HCT116 (cell line): ENCODE measurements at regions not wholly inside any gene's neighbourhood (a gene's known extent, or its start where the extent isn't known, plus 50 kb on each side); places are given as distances from the start of the nearest gene placed in this dataset.

Experiments used
- ATAC-seq: fragments of 200-7000 bp; cut with Tn5 transposase; 2 replicates; pipeline ENCODE4 v1.9.1; 2020; ENCODE audit warnings: mild to moderate bottlenecking, moderate library complexity
- BruUV-seq: library from RNA; stranded (reverse); fragments of 400-500 nt; replicated peaks from 2 replicates; lab custom pipeline; 2021; lab: Mats Ljungman, UMichigan
- CTCF ChIA-PET: fragments of 300-600 bp; sonication (Branson Sonifier 250); formaldehyde crosslinking; loops from one replicate; lab custom pipeline; 2021; ENCODE audit warnings: antibody characterized with exemption; lab: Charles Lee
- POLR2A ChIA-PET: fragments of 300-600, 350-600 bp; sonication (Branson Sonifier 250); formaldehyde crosslinking; loops from one replicate; lab custom pipeline; 2021; ENCODE audit warnings: antibody characterized with exemption; lab: Charles Lee
- RAD21 ChIA-PET, 2 experiments: fragments of 300-600 bp; sonication (Branson Sonifier 250); formaldehyde crosslinking; loops; one replicate each; lab custom pipeline; 2023; ENCODE audit warnings: low total read pairs in 2 of 2; ENCODE audit not compliant: uncharacterized antibody in 2 of 2, unreplicated experiment in 2 of 2, low non-redundant PET in 1 of 2; lab: Charles Lee
- DNase-seq: peaks from one replicate; pipeline ENCODE4 v3.0.0-alpha.2; 2010; ENCODE audit warnings: low read depth, low spot score
- H2AFZ ChIP-seq: fragments of 200-600 bp; shearing (Covaris generic), sonication (generic); 2 replicates; pipeline ENCODE4 v1.6.1; 2017; ENCODE audit warnings: low read depth, mixed run types, mixed read lengths, antibody characterized with exemption, low read length; ENCODE audit not compliant: poor library complexity, severe bottlenecking
- H3K27ac ChIP-seq: 2 replicates; pipeline ENCODE4 v1.5.1; 2012; ENCODE audit warnings: low read depth, low read length
- H3K27me3 ChIP-seq: fragments of 200-600 bp; sonication (generic); 2 replicates; pipeline ENCODE4 v1.6.1; 2016; ENCODE audit warnings: mixed run types, low read length, mixed read lengths; ENCODE audit not compliant: insufficient read depth
- H3K36me3 ChIP-seq, 2 experiments: fragments of 200-500 bp in 1 of 2; fragments of 200-600 bp in 1 of 2; sonication (Bioruptor generic) in 1 of 2; sonication (generic) in 1 of 2; 2 replicates each; pipeline versions ENCODE4 v1.5.1 to v1.6.1; 2014 to 2016; ENCODE audit warnings: low read length in 2 of 2, inconsistent platforms in 1 of 2, mixed read lengths in 1 of 2, mixed run types in 1 of 2; ENCODE audit not compliant: insufficient read depth in 2 of 2, control insufficient read depth in 1 of 2
- H3K4me1 ChIP-seq, 2 experiments: fragments of 200-600 bp in 1 of 2; sonication (generic) in 1 of 2; 2 replicates each; pipeline versions ENCODE4 v1.5.1 to v1.6.1; 2012 to 2017; ENCODE audit warnings: low read length in 2 of 2, inconsistent platforms in 1 of 2, mild to moderate bottlenecking in 1 of 2, mixed read lengths in 1 of 2, mixed run types in 1 of 2, moderate library complexity in 1 of 2; ENCODE audit not compliant: insufficient read depth in 2 of 2, control insufficient read depth in 1 of 2
- H3K4me2 ChIP-seq: fragments of 200-600 bp; sonication (generic); 2 replicates; pipeline ENCODE4 v1.6.1; 2017; ENCODE audit warnings: mixed run types, low read length, mixed read lengths
- H3K4me3 ChIP-seq, 2 experiments: fragments of 200-600 bp in 1 of 2; sonication (generic) in 1 of 2; replicated peaks in 1 of 2; 2 replicates each; pipeline ENCODE4 v1.5.1; 2011 to 2016; ENCODE audit warnings: low read length in 2 of 2, control low read depth in 1 of 2, low read depth in 1 of 2, mild to moderate bottlenecking in 1 of 2, mixed read lengths in 1 of 2, mixed run types in 1 of 2
- H3K79me2 ChIP-seq: fragments of 200-600 bp; sonication (generic); 2 replicates; pipeline ENCODE4 v1.6.1; 2017; ENCODE audit warnings: mild to moderate bottlenecking, mixed run types, low read length, moderate library complexity, mixed read lengths; ENCODE audit not compliant: insufficient read depth
- H3K9ac ChIP-seq: fragments of 200-600 bp; sonication (generic); 2 replicates; pipeline ENCODE4 v1.6.1; 2016; ENCODE audit warnings: low read length, mixed read lengths
- H3K9me2 ChIP-seq: fragments of 200-600 bp; sonication (generic), shearing (Covaris generic); 2 replicates; pipeline ENCODE4 v1.6.1; 2017; ENCODE audit warnings: mixed run types, mild to moderate bottlenecking, moderate library complexity; ENCODE audit not compliant: insufficient read depth
- H3K9me3 ChIP-seq, 2 experiments: fragments of 200-500 bp in 1 of 2; fragments of 200-600 bp in 1 of 2; sonication (Bioruptor generic) in 1 of 2; sonication (generic) in 1 of 2; 2 replicates each; pipeline ENCODE4 v1.6.1; 2014 to 2017; ENCODE audit warnings: low read length in 2 of 2, mixed read lengths in 2 of 2, inconsistent platforms in 1 of 2, low read depth in 1 of 2, mild to moderate bottlenecking in 1 of 2, mixed run types in 1 of 2, moderate library complexity in 1 of 2; ENCODE audit not compliant: control insufficient read depth in 1 of 2, insufficient read depth in 1 of 2
- H4K20me1 ChIP-seq: fragments of 200-600 bp; sonication (generic), shearing (Covaris generic); 2 replicates; pipeline ENCODE4 v1.6.1; 2017; ENCODE audit warnings: mixed run types, mild to moderate bottlenecking, moderate library complexity; ENCODE audit not compliant: insufficient read depth
- ATF3 ChIP-seq: IDR thresholded peaks from 2 replicates; pipeline ENCODE4 v1.6.1; 2012
- CBX3 ChIP-seq: IDR thresholded peaks from 2 replicates; pipeline ENCODE4 v1.6.1; 2012; ENCODE audit warnings: low read depth
- CEBPB ChIP-seq: IDR thresholded peaks from 2 replicates; pipeline ENCODE4 v1.6.1; 2012; ENCODE audit warnings: low read depth
- EGR1 ChIP-seq: IDR thresholded peaks from 2 replicates; pipeline ENCODE4 v1.6.1; 2012; ENCODE audit warnings: low read depth
- ELF1 ChIP-seq: IDR thresholded peaks from 2 replicates; pipeline ENCODE4 v1.6.1; 2012; ENCODE audit warnings: low read depth, borderline replicate concordance
- EZH2 ChIP-seq: fragments of 200-600 bp; sonication (generic); IDR thresholded peaks from 2 replicates; pipeline ENCODE4 v1.6.1; 2017; ENCODE audit warnings: antibody characterized with exemption, mixed run types
- FOSL1 ChIP-seq: IDR thresholded peaks from 2 replicates; pipeline ENCODE4 v1.6.1; 2012; ENCODE audit warnings: low read depth
- JUND ChIP-seq: IDR thresholded peaks from 2 replicates; pipeline ENCODE4 v1.6.1; 2012
- MAX ChIP-seq: IDR thresholded peaks from 2 replicates; pipeline ENCODE4 v1.6.1; 2012
- POLR2A ChIP-seq: IDR thresholded peaks from 2 replicates; pipeline ENCODE4 v1.7.0; 2011; ENCODE audit warnings: borderline replicate concordance; ENCODE audit not compliant: insufficient read depth, insufficient read length; ENCODE audit errors: extremely low read depth
- POLR2AphosphoS5 ChIP-seq: IDR thresholded peaks from 2 replicates; pipeline ENCODE4 v1.6.1; 2011; ENCODE audit warnings: mild to moderate bottlenecking, low read depth, low read length, moderate library complexity
- REST ChIP-seq: IDR thresholded peaks from 2 replicates; pipeline ENCODE4 v1.6.1; 2012; ENCODE audit warnings: low read depth
- SIN3A ChIP-seq: IDR thresholded peaks from 2 replicates; pipeline ENCODE4 v1.6.1; 2012; ENCODE audit warnings: low read depth
- SRF ChIP-seq: IDR thresholded peaks from 2 replicates; pipeline ENCODE4 v1.6.1; 2012; ENCODE audit warnings: low read depth
- YY1 ChIP-seq: IDR thresholded peaks from 2 replicates; pipeline ENCODE4 v1.6.1; 2011; ENCODE audit warnings: low read length, low read depth, moderate library complexity, mild to moderate bottlenecking; ENCODE audit not compliant: insufficient replicate concordance; ENCODE audit errors: extremely low read depth
- ZFX ChIP-seq: fragments of 450-650 bp; IDR thresholded peaks from 2 replicates; pipeline ENCODE4 v1.6.1; 2017
- ZNF274 ChIP-seq: fragments of 200-500 bp; sonication (Bioruptor generic); IDR thresholded peaks from 2 replicates; pipeline ENCODE4 v1.6.1; 2014; ENCODE audit warnings: mild to moderate bottlenecking, low read depth, low read length, inconsistent platforms
- intact Hi-C: fragments of 100-400 bp; cut with micrococcal nuclease; formaldehyde crosslinking; loops from 2 replicates; pipeline ENCODE4 v1.10.0; 2022
- TF ChIP-seq, protein P1 (sequence below): IDR thresholded peaks from 2 replicates; pipeline ENCODE4 v1.6.1; 2011; ENCODE audit warnings: mild to moderate bottlenecking, low read length, moderate library complexity; ENCODE audit not compliant: insufficient replicate concordance; ENCODE audit errors: extremely low read depth
- TF ChIP-seq, protein P2 (sequence below), 3 experiments: fragments of 200-600 bp in 1 of 3; sonication (generic) in 1 of 3; IDR thresholded peaks in 2 of 3; conservative IDR thresholded peaks in 1 of 3; 2 replicates each; pipeline ENCODE4 v1.5.1; 2012 to 2017; ENCODE audit warnings: low read depth in 2 of 3, low read length in 2 of 3, antibody characterized with exemption in 1 of 3, borderline replicate concordance in 1 of 3, control low read depth in 1 of 3, mild to moderate bottlenecking in 1 of 3, mixed read lengths in 1 of 3, mixed run types in 1 of 3, moderate library complexity in 1 of 3; ENCODE audit not compliant: insufficient read depth in 1 of 3

GRCh38 chr1:217135569-217135915 is 412.3 kb upstream of the ESRRG start:
- CTCF ChIA-PET, result no interaction called here
- no peaks in the 10 kb centered on the region for H3K9me2 ChIP-seq
- no TSS peak for BruUV-seq
- no peak overlapping the region for H3K27ac ChIP-seq
- H3K4me1 ChIP-seq, result no peaks in the 10 kb centered on the region
- H3K9ac ChIP-seq, result no peak overlapping the region
- RAD21 ChIA-PET, result no interaction called here
- no peak overlapping the region for H3K4me3 ChIP-seq
- H3K36me3 ChIP-seq, result no peaks in the 10 kb centered on the region
- intact Hi-C loops, result no loop called here
- POLR2A ChIA-PET, result no interaction called here
- DNase-seq, result no peak
- no peak overlapping the region for H2AFZ ChIP-seq
- TF ChIP-seq POLR2A (no peak), ZFX (no peak), SIN3A (no peak), ATF3 (no peak), EZH2 (no peak), POLR2AphosphoS5 (no peak), YY1 (no peak), EGR1 (no peak), ELF1 (no peak), MAX (no peak), ZNF274 (no peak), SRF (no peak), JUND (no peak), REST (no peak), FOSL1 (no peak), CEBPB (no peak), CBX3 (no peak)
- TF ChIP-seq, protein P1, sequence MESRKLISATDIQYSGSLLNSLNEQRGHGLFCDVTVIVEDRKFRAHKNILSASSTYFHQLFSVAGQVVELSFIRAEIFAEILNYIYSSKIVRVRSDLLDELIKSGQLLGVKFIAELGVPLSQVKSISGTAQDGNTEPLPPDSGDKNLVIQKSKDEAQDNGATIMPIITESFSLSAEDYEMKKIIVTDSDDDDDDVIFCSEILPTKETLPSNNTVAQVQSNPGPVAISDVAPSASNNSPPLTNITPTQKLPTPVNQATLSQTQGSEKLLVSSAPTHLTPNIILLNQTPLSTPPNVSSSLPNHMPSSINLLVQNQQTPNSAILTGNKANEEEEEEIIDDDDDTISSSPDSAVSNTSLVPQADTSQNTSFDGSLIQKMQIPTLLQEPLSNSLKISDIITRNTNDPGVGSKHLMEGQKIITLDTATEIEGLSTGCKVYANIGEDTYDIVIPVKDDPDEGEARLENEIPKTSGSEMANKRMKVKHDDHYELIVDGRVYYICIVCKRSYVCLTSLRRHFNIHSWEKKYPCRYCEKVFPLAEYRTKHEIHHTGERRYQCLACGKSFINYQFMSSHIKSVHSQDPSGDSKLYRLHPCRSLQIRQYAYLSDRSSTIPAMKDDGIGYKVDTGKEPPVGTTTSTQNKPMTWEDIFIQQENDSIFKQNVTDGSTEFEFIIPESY, result no peak
- TF ChIP-seq, protein P2, sequence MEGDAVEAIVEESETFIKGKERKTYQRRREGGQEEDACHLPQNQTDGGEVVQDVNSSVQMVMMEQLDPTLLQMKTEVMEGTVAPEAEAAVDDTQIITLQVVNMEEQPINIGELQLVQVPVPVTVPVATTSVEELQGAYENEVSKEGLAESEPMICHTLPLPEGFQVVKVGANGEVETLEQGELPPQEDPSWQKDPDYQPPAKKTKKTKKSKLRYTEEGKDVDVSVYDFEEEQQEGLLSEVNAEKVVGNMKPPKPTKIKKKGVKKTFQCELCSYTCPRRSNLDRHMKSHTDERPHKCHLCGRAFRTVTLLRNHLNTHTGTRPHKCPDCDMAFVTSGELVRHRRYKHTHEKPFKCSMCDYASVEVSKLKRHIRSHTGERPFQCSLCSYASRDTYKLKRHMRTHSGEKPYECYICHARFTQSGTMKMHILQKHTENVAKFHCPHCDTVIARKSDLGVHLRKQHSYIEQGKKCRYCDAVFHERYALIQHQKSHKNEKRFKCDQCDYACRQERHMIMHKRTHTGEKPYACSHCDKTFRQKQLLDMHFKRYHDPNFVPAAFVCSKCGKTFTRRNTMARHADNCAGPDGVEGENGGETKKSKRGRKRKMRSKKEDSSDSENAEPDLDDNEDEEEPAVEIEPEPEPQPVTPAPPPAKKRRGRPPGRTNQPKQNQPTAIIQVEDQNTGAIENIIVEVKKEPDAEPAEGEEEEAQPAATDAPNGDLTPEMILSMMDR (IDR thresholded peaks at IDR 0.05 in 2 of 3, conservative IDR thresholded peaks at IDR 0.05 in 1 of 3; ENCODE audit: borderline replicate concordance in 1 of 3, insufficient read depth in 1 of 3, low read depth in 2 of 3, low read length in 2 of 3), result no peak
- H3K27me3 ChIP-seq, result no peaks in the 10 kb centered on the region
- no peak overlapping the region for H3K4me2 ChIP-seq
- ATAC-seq, result no peak
- no peaks in the 10 kb centered on the region for H3K79me2 ChIP-seq
- H3K9me3 ChIP-seq, result no peaks in the 10 kb centered on the region
- no peaks in the 10 kb centered on the region for H4K20me1 ChIP-seq
